GM13976 (cell line): ENCODE measurements at regions not wholly inside any gene's neighbourhood (a gene's known extent, or its start where the extent isn't known, plus 50 kb on each side); places are given as distances from the start of the nearest gene placed in this dataset.

ENCODE experiments used
- DNase-seq: peaks from one replicate; pipeline ENCODE4 v3.0.0; 2012; ENCODE audit warnings: low spot score
- in situ Hi-C: fragments of 300-500 bp; cut with MboI; formaldehyde crosslinking; loops from one replicate; pipeline ENCODE4 v1.12.0; 2022; ENCODE audit warnings: low sequenced_read_pairs, mixed read lengths, inconsistent platforms; ENCODE audit not compliant: unreplicated experiment
- TF ChIP-seq, protein P1 (sequence below): IDR thresholded peaks from 2 replicates; pipeline ENCODE4 v1.5.1; 2012; ENCODE audit warnings: borderline replicate concordance, mild to moderate bottlenecking; ENCODE audit not compliant: insufficient read depth; ENCODE audit errors: extremely low read depth, missing control alignments, control extremely low read depth

DNA sequence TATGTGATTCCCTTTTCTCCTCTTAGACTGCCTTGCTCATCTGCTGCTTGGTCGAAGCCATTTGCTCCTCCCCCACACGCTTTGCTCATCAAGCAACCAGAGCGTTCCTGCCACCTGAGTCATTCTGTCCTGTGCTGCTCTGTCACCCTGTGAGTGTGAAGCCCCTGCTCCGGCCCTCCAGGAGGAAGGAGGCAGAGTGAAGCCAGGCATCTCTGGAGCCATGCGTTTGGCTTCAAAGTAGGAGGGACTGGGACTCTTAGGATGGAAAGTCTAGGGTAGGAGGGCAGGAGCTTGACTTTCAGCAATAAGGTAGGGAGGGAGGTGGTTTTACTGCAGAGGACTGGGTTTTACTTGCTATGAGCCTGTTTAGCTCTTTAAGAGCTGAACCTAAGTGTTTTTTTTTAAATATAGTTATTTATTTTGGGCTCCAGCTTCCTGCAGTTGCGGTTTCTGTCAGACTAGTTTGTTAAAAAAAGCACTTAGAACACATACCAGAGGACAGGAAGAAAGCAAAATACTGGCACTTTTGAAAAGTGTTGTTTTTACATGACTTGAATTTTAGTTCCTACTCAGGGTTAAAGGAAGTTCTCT lies 63.6 kb downstream of the SPINK2 start:
- TF ChIP-seq, protein P1, sequence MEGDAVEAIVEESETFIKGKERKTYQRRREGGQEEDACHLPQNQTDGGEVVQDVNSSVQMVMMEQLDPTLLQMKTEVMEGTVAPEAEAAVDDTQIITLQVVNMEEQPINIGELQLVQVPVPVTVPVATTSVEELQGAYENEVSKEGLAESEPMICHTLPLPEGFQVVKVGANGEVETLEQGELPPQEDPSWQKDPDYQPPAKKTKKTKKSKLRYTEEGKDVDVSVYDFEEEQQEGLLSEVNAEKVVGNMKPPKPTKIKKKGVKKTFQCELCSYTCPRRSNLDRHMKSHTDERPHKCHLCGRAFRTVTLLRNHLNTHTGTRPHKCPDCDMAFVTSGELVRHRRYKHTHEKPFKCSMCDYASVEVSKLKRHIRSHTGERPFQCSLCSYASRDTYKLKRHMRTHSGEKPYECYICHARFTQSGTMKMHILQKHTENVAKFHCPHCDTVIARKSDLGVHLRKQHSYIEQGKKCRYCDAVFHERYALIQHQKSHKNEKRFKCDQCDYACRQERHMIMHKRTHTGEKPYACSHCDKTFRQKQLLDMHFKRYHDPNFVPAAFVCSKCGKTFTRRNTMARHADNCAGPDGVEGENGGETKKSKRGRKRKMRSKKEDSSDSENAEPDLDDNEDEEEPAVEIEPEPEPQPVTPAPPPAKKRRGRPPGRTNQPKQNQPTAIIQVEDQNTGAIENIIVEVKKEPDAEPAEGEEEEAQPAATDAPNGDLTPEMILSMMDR: no peak
- peak; percentile 74 for DNase-seq
- in situ Hi-C loops: no loop called here

DNA sequence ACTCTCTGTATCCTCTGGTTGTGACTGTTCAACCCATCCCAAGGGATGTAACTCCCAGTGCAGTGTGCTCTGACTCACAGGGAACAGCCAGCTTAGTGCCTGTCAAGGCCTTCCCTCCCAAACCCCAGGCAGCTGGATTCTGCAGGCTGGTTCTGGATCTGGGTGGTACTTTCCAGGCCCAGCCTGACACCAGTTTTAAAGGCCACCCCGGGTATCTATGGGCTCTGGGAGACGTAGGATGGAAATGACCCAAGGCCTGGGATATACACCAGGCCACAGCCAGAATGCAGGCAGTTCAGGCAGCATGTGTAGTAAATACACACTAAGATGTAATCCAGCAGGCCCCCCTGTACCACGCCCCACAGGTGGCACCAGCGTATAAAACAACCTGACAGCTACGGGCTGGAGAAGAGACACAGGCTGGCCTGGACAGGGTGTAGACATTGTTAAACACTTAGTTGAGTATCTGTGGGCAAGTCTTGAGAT lies 64.2 kb downstream of the SPINK2 start:
- TF ChIP-seq, protein P1: no peak
- in situ Hi-C loops: no loop called here
- DNase-seq: no peak

DNA sequence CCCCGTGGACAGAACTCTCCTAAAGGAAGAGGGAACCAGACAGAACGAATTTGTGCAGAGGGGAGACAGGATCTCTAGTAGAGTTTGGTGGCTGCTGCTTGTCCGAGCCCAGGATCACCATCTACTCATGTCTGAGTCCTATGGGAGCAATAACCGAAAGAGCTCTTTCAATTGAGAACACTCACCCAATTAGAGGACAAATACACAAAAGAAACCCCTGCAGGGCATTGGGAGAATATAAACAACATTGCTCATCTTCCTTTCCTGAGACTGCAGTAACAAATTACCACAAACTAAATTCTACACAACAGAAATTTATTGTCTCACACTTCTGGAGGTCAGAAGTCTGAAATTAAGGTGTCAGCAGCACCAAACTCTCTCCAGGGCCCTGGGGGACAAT lies 65.6 kb downstream of the SPINK2 start:
- no peak for DNase-seq
- TF ChIP-seq, protein P1: no peak
- in situ Hi-C loops: no loop called here

DNA sequence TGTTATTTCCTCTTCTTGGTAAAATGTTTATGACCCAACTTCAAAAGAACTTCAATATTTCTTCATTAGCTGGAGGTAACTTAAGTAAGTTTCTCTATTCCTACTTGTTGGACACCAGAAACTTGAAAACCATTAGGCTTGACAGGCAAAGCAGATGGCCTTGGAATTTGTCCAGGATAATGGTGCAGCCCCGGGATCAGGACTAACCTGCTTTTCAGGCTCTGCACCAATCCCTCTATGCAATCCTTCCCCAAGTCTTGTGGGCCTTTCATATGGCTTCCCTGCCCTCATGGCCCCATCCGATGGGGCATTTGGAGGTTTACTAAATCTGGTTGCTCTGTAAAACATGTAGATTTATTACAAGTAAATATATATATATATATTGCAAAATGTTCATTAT lies 68.5 kb downstream of the SPINK2 start:
- TF ChIP-seq, protein P1: no peak
- in situ Hi-C loops: no loop called here
- DNase-seq: no peak

DNA sequence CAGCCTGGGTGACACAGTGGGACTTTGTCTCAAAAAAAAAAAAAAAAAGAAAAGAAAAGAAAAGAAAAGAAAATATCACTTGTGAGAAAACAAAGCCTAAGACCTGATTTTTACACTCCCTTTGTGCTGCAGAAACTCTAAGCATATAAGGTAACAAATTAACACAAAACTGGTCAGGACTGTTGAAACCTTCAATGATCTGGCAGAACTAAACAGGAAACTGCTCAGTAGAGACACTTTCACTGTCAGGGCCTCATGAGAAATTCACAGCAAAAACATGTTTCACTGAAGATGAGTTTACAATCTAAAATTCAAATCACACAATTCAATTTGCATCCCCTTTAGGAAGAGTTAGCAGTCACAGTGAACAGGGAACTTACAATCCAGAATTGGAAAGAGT lies 69.1 kb upstream of the HOPX start:
- no peak for DNase-seq
- in situ Hi-C loops: no loop called here
- TF ChIP-seq, protein P1: no peak

DNA sequence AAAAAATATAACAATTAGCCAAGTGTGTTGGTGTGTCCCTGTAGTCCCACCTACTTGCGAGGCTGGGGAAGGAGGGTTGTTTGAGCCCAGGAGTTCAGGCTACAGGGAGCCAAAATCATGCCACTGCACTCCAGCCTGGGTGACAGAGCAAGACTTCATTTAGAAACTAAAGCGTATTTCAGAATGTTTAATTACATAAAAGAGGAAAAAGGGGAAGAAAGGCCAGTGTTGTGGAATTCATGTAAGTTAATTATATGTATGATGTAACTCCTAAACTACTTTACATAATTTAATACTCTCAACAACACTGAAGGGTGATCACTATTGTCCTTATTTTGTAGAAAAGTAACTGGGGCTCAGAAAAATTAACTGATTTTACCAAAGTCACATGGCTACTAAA lies 67.2 kb upstream of the HOPX start:
- no peak for DNase-seq
- in situ Hi-C loops: no loop called here
- TF ChIP-seq, protein P1: no peak

DNA sequence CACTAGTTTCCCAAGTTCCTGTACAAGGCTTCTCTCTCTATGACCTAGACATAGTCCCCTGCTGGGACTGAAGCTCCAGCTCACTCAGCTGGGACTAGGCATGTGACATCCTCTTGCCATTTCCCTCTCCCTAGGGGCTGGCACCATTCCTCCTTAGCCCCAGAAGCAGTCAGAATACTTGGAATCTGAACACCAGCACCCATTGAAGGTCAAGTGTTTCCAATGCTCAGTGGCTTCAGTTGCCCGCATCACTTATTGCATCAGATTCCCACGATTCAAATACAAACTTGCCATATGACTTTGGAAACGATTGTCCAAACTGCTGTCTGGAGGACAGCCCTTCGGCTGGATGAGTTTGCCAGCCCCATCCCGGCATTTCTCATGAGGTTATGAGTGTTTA lies 65.5 kb upstream of the HOPX start:
- TF ChIP-seq, protein P1: no peak
- DNase-seq: no peak

More for the DNA sequence above, 65.5 kb upstream of the HOPX start:
- in situ Hi-C loops: no loop called here
